SU-DHL-6 (cell line): ENCODE measurements at regions not wholly inside any gene's neighbourhood (a gene's known extent, or its start where the extent isn't known, plus 50 kb on each side); places are given as distances from the start of the nearest gene placed in this dataset.

Experiments
- H2AFZ ChIP-seq: fragments of 200-600 bp; sonication (generic); 2 replicates; pipeline ENCODE4 v1.6.1; 2014; ENCODE audit warnings: low read depth, mild to moderate bottlenecking, moderate library complexity, mixed read lengths, antibody characterized with exemption, low read length; ENCODE audit not compliant: severe bottlenecking
- H3F3A ChIP-seq: fragments of 200-600 bp; shearing (Covaris generic); 2 replicates; pipeline ENCODE4 v1.6.0; 2016; ENCODE audit warnings: antibody characterized with exemption, mild to moderate bottlenecking; ENCODE audit not compliant: insufficient read depth
- H3K27ac ChIP-seq: fragments of 200-600 bp; sonication (generic); 2 replicates; pipeline ENCODE4 v1.5.1; 2016; ENCODE audit warnings: low read depth, mild to moderate bottlenecking, low read length, moderate library complexity, mixed read lengths
- H3K27me3 ChIP-seq: fragments of 200-600 bp; sonication (generic), shearing (Covaris generic); 2 replicates; pipeline ENCODE4 v1.6.0; 2014; ENCODE audit warnings: mild to moderate bottlenecking, low read length
- H3K36me3 ChIP-seq: fragments of 200-600 bp; sonication (generic); 2 replicates; pipeline ENCODE4 v1.6.1; 2014; ENCODE audit warnings: mild to moderate bottlenecking, low read length, mixed read lengths
- H3K4me2 ChIP-seq: fragments of 300-600, 200-600 bp; shearing (Covaris generic), sonication (generic); 2 replicates; pipeline ENCODE4 v1.6.0; 2014; ENCODE audit warnings: low read length, low read depth, mild to moderate bottlenecking; ENCODE audit not compliant: poor library complexity, severe bottlenecking
- H3K4me3 ChIP-seq: fragments of 200-600 bp; sonication (generic); 2 replicates; pipeline ENCODE4 v1.5.1; 2014; ENCODE audit warnings: antibody characterized with exemption, low read length, mild to moderate bottlenecking, mixed read lengths; ENCODE audit not compliant: insufficient read depth, poor library complexity, severe bottlenecking
- H3K79me2 ChIP-seq: fragments of 200-600 bp; sonication (generic); 2 replicates; pipeline ENCODE4 v1.6.1; 2014; ENCODE audit warnings: mild to moderate bottlenecking, low read length, moderate library complexity; ENCODE audit not compliant: insufficient read depth
- H3K9ac ChIP-seq: fragments of 200-600 bp; sonication (generic); 2 replicates; pipeline ENCODE4 v1.7.0; 2014; ENCODE audit warnings: mild to moderate bottlenecking, low read length
- H3K9me2 ChIP-seq: fragments of 200-600 bp; sonication (generic); replicated peaks from 2 replicates; pipeline ENCODE4 v1.6.1; 2014; ENCODE audit warnings: low read length; ENCODE audit not compliant: insufficient read depth
- H3K9me3 ChIP-seq: fragments of 200-600 bp; sonication (generic); 2 replicates; pipeline ENCODE4 v1.6.1; 2014; ENCODE audit warnings: low read length, mixed read lengths; ENCODE audit not compliant: insufficient read depth
- H4K20me1 ChIP-seq: fragments of 200-600 bp; sonication (generic); 2 replicates; pipeline ENCODE4 v1.6.1; 2014; ENCODE audit warnings: low read depth, mild to moderate bottlenecking, antibody characterized with exemption, low read length, moderate library complexity, mixed read lengths
- CTCF ChIP-seq: fragments of 200-600 bp; sonication (generic); IDR thresholded peaks from one replicate; pipeline ENCODE4 v1.5.1; 2017; ENCODE audit warnings: antibody characterized with exemption, mild to moderate bottlenecking, low read length, moderate library complexity; ENCODE audit not compliant: insufficient read depth, poor library complexity, severe bottlenecking
- EZH2phosphoT487 ChIP-seq: fragments of 200-600 bp; sonication (generic), shearing (Covaris generic); conservative IDR thresholded peaks from 2 replicates; pipeline ENCODE4 v1.6.1; 2018; ENCODE audit warnings: mild to moderate bottlenecking, antibody characterized with exemption, low read length, moderate library complexity, mixed read lengths

GRCh38 chr1:25024615-25025350, 94.7 kb upstream of the RUNX3 start:
- no peak overlapping the region for H3K4me3 ChIP-seq
- no peaks in the 10 kb centered on the region for H3K9me3 ChIP-seq
- peaks cover 15% of the 10 kb centered on the region for H3F3A ChIP-seq
- TF ChIP-seq EZH2phosphoT487 (no peak), CTCF (no peak)
- H3K27ac ChIP-seq: no peak overlapping the region
- H3K27me3 ChIP-seq: no peaks in the 10 kb centered on the region
- H3K79me2 ChIP-seq: no peaks in the 10 kb centered on the region
- H3K9me2 ChIP-seq: no peaks in the 10 kb centered on the region
- H3K4me2 ChIP-seq: no peak overlapping the region
- H4K20me1 ChIP-seq: no peaks in the 10 kb centered on the region
- H3K9ac ChIP-seq: no peak overlapping the region
- no peak overlapping the region for H2AFZ ChIP-seq
- H3K36me3 ChIP-seq: no peaks in the 10 kb centered on the region

GRCh38 chr1:25023826-25024225, 93.8 kb upstream of the RUNX3 start:
- Histone ChIP-seq H3K4me3 (no peak overlapping the region), H3K27me3 (no peaks in the 10 kb centered on the region), H3K9ac (no peak overlapping the region), H3K79me2 (no peaks in the 10 kb centered on the region), H4K20me1 (no peaks in the 10 kb centered on the region), H2AFZ (no peak overlapping the region), H3K9me3 (no peaks in the 10 kb centered on the region), H3K27ac (no peak overlapping the region), H3F3A (peaks cover 15% of the 10 kb centered on the region), H3K36me3 (no peaks in the 10 kb centered on the region), H3K9me2 (no peaks in the 10 kb centered on the region), H3K4me2 (no peak overlapping the region)
- no peak for TF ChIP-seq EZH2phosphoT487
- TF ChIP-seq CTCF: no peak

GRCh38 chr1:25023190-25023578, 93.1 kb upstream of the RUNX3 start:
- Histone ChIP-seq H3K79me2 (no peaks in the 10 kb centered on the region), H3K27ac (peak overlapping the region; percentile 96), H3F3A (peaks cover 15% of the 10 kb centered on the region), H3K4me3 (no peak overlapping the region), H2AFZ (no peak overlapping the region), H4K20me1 (no peaks in the 10 kb centered on the region), H3K9me3 (no peaks in the 10 kb centered on the region), H3K27me3 (no peaks in the 10 kb centered on the region), H3K9me2 (no peaks in the 10 kb centered on the region), H3K36me3 (no peaks in the 10 kb centered on the region), H3K4me2 (peak overlapping the region; percentile 69), H3K9ac (peak overlapping the region; percentile 64)
- TF ChIP-seq EZH2phosphoT487: no peak
- no peak for TF ChIP-seq CTCF
